Lower leg skin (tissue), 4 donors: ENCODE measurements at regions not wholly inside any gene's neighbourhood (a gene's known extent, or its start where the extent isn't known, plus 50 kb on each side); places are given as distances from the start of the nearest gene placed in this dataset.

Experiments used
- DNase-seq, 2 donors: peaks; one replicate each; pipeline ENCODE4 v3.0.0-alpha.2; 2019; ENCODE audit warnings: low spot score in 2 of 2
- H3K4me3 ChIP-seq: fragments of 200-600 bp; sonication (generic); 2 replicates; pipeline ENCODE4 v1.5.1; 2017; ENCODE audit warnings: mild to moderate bottlenecking, low read depth; ENCODE audit not compliant: poor library complexity, severe bottlenecking
- POLR2A ChIP-seq, 2 donors: fragments of 450-650 bp; IDR thresholded peaks; one replicate each; pipeline ENCODE4 v1.6.1; 2016 to 2017; ENCODE audit warnings: antibody characterized with exemption in 2 of 2, mild to moderate bottlenecking in 1 of 2, moderate library complexity in 1 of 2
- WGBS, 2 donors: methylation state at CpG; one replicate each; pipeline ENCODE4 v1.1.5; 2018; 5-methylcytosine and 5-hydroxymethylcytosine counted together
- intact Hi-C: fragments of 100-400 bp; cut with DNase I; formaldehyde crosslinking; loops from one replicate; pipeline ENCODE4 v1.15.0; 2023; ENCODE audit warnings: low total_unique reads
- TF ChIP-seq, protein P1 (sequence below), 3 donors: fragments of 450-650 bp; IDR thresholded peaks; one replicate each; pipeline ENCODE4 v1.5.1; 2016; ENCODE audit warnings: antibody characterized with exemption in 3 of 3, mild to moderate bottlenecking in 3 of 3, moderate library complexity in 2 of 3

DNA sequence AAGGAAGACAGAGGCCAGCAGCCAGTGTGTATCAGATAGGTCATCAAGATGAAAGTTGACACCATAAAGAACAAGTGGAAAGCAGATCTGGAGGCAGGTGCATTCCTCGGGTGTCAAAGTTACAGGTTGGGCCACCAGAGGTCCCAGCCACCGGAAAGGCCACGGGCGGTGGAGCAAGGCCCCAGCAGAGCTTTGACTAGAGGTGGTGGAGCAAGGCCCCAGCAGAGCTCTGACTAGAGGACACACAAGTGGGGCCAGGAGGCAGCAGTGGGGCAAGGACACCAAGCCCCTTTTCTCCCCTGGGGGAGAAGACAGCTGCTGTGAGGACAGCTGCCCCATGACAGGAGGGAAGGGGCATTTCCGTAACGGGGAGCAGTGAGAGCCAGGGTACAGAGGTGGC is 115.1 kb downstream of the GYPC start:
- intact Hi-C loops = no loop called here
- 94 to 95% methylated on average over 6 of the region's 6 CpGs for WGBS, 2 donors
- TF ChIP-seq, protein P1, sequence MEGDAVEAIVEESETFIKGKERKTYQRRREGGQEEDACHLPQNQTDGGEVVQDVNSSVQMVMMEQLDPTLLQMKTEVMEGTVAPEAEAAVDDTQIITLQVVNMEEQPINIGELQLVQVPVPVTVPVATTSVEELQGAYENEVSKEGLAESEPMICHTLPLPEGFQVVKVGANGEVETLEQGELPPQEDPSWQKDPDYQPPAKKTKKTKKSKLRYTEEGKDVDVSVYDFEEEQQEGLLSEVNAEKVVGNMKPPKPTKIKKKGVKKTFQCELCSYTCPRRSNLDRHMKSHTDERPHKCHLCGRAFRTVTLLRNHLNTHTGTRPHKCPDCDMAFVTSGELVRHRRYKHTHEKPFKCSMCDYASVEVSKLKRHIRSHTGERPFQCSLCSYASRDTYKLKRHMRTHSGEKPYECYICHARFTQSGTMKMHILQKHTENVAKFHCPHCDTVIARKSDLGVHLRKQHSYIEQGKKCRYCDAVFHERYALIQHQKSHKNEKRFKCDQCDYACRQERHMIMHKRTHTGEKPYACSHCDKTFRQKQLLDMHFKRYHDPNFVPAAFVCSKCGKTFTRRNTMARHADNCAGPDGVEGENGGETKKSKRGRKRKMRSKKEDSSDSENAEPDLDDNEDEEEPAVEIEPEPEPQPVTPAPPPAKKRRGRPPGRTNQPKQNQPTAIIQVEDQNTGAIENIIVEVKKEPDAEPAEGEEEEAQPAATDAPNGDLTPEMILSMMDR (IDR thresholded peaks at IDR 0.05) = no peak
- H3K4me3 ChIP-seq = no peak overlapping the region
- DNase-seq = peak in 1 of 2 donors; percentile 65

DNA sequence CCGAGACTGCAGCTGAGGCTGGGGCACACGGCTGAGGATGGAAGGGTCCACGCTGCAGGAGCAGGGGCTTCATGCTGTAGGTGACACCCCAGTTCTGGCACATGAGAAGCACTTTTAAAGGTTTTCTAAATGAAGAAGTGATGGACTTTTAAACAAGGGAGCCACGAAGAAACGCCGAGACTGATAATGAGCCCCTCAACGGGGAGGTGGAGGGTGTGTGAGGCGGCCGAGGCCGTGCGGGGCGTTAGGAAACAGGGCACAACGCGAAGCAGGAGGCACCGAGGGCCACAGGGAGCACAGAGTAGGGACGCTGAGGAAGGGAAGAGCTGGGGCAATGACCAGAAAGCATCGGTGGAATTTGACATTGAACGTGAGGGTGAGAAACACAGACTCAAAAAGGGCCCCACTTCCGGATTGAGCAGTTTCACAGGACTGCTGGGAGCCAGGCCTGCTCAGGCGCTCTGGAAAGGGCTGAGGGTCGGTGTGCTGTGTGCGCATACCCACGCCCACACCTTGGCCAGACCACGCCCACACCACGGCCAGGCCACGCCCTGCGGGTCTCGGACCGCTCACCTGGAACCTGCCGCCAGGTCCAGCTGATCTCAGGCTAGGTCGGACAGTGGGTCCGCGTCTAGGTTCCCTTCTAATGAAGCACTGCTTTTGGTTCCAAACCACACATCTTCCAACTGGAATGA is 115.7 kb downstream of the GYPC start:
- no peak overlapping the region for H3K4me3 ChIP-seq
- TF ChIP-seq, protein P1 (IDR thresholded peaks at IDR 0.05) = no peak
- no peak for TF ChIP-seq POLR2A (IDR thresholded peaks at IDR 0.05)
- intact Hi-C loops = no loop called here
- DNase-seq = peak in 1 of 2 donors; percentile 75
- WGBS, 2 donors = 86 to 87% methylated on average over 28 to 33 of the region's 33 CpGs

DNA sequence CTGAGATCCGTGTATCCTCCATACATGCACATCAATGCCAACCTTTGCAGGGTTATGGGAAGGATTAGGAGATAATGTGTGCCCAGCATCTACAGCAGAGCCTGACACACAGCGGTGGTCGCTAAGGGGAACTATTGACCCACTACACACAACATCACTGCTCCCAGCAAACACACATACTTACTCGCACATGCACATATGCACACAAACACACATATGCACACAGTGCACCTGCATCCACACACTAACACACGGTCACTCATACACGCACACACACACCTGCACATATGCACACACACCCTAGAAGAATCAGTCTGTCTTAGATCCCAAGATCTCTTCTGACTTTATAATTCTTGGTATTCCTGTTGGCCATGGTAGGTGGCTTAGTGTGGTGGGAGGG is 118.3 kb downstream of the GYPC start:
- H3K4me3 ChIP-seq = no peak overlapping the region
- DNase-seq = no peak
- intact Hi-C loops = no loop called here
- TF ChIP-seq, protein P1 (IDR thresholded peaks at IDR 0.05) = no peak
- TF ChIP-seq POLR2A (IDR thresholded peaks at IDR 0.05) = no peak
- 80 to 90% methylated on average over 6 of the region's 6 CpGs for WGBS, 2 donors

DNA sequence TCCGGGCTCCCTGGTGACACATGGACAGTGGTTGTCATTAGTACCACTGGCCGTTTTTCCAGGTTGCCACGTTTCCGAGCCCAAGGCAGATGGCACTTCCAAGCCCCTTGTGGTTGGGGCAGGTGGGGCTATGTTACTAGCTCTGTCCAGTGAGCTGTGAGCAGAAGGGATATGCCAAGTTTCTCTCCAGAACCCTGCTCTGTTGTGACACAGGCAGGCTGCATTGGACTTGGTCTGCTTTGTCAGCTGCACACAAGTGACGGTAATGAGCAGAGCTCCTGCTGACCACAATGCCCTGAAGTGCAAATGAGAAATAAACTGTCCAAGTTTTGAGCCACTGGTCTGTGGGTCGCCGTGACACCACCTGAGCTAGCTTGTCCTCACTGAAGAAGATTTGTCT is 118.8 kb downstream of the GYPC start:
- intact Hi-C loops = no loop called here
- H3K4me3 ChIP-seq = no peak overlapping the region
- TF ChIP-seq, protein P1 (IDR thresholded peaks at IDR 0.05) = no peak
- TF ChIP-seq POLR2A (IDR thresholded peaks at IDR 0.05) = no peak
- no peak for DNase-seq
- 77 to 86% methylated on average over 7 of the region's 7 CpGs for WGBS, 2 donors

DNA sequence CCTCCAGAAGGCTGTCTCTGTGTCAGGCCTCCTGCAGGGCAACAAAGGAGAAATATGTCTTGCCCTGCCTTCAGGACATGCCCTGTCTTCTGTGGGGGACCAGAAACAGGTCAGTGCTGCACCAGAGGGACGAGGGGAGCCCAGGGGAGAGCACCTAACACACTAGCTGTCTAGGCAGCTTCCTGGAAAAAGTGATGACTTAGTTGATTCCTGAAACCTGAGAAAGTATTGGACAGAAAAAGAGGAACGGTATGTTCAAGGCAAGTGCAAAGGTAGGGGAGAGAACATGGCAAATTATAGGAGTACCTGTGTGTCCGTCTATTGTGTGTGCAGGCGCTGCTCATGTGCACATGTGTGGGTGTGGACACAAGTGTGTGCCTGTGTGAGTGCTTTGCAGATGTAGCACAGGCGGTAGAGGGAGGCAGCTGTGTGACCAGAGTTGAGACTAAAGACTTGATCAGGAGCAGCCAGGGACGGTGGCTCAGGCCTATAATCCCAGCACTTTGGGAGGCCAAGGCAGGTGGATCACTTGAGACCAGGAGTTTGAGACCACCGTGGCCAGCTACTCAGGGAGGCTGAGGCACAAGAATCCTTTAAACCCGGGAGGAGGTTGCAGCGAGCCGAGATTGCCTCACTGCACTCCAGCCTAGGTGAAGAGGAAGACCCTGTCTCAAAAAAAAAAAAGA is 119.5 kb downstream of the GYPC start:
- intact Hi-C loops = no loop called here
- DNase-seq = no peak
- TF ChIP-seq, protein P1 (IDR thresholded peaks at IDR 0.05) = no peak
- TF ChIP-seq POLR2A (IDR thresholded peaks at IDR 0.05) = no peak
- H3K4me3 ChIP-seq = no peak overlapping the region
- WGBS, 2 donors = 81 to 84% methylated on average over 10 of the region's 10 CpGs
